ENCODE measurements at regions not wholly inside any gene's neighbourhood (a gene's known extent, or its start where the extent isn't known, plus 50 kb on each side); places are given as distances from the start of the nearest gene placed in this dataset.
"Not testable (repeated sequence)": the region's sequence is repeated elsewhere in the genome, so short reads cannot be mapped to it uniquely, and the experiment has no call there.

DNA sequence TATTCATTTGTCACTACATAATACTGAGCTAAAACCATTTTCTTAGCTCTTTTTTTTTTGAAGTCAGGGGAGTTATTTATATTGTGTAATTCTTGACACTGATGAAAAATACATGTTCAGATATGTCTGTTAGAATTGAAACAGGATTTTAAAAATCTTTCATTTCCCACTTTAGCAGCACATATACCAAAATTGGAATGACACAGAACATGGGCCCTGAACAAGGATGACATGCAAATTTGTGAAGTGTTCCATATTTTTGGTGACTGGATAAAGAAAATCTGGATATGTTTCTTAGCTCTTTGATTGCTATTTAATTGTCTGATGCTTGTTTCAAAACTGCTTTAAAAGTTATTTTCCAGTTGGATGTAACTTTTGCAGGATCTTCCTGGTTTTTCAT lies 1963.9 kb upstream of the LRRTM1 start:
- FAIRE-seq = no peak

GRCh38 chr2:82260521-82260920 lies 1956.0 kb upstream of the LRRTM1 start:
- FAIRE-seq = no peak

DNA sequence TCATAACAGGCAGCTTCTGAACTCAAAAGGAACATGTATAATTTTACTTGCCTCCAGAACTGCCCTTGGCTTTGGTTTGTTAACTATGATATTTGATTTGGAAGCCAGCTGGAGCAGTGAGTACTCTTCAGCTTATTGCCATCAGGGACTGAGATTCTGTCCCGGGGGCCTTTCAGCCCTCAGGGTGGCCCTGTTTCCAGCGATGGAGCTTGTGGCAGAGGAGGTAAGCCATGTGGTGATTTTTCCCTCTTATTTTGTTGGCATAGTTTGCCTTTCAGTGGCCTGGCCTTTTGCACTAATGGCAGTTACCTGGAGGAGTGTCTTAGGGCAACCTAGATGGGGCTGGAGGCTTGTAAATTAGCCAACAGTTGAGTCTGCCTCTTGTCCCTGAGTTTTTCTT lies 1955.0 kb upstream of the LRRTM1 start:
- no peak for FAIRE-seq

DNA sequence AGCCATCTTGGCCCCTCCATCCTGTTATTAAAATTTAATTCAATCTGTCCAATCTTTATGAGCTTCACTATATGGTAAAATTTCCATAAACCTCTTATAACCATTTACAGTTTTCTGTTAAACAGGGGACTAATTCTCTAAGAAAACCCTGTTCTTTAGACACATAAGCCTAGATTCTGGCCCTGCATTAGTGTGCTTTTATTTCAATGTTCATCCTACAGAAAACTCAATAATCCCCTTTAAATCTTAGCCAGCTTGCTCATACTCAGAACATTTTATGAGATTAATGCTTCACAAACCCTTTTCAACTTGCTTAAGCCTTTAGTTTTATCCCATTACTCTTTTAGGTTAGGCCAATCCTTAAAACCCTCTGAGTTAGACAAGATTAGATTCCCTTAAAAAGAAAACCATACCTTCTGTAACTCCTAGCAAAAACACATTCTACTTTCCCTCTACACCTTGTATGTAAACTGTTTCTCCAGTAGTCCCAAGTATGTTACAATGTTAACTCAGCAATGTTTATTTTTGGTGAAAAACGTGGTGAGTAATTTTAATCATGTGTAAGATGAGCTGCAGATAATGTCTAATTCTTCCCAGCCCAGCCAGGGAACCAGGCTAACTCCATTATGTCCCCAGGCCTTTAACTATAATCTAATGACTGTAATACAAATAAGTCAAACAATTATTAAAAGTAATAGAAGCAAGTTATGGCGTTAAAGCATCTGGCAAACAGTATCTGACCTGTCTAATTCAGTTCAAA lies 1953.4 kb upstream of the LRRTM1 start:
- no peak for FAIRE-seq

- no peak for FAIRE-seq
These were observed 1952.6 kb upstream of the LRRTM1 start for GRCh38 chr2:82256983-82257632.

DNA sequence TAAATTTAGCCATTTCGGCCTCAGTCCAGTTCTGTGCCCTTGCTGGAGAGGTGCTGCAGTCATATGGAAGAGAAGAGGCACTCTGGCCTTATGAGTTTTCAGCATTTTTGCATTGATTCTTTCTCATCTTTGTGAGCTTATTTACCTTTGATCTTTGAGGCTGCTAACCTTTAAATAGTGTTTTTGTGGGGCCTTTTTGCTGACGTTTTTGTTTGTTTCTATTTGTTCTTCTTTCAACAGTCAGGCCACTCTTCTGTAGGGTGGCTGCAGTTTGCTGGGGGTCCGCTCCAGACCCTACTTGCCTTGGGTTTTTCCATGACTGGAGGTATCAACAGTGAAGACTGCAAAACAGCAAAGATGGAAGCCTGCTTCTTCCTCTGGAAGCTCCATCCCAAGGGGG lies 1951.7 kb upstream of the LRRTM1 start:
- FAIRE-seq = no peak

DNA sequence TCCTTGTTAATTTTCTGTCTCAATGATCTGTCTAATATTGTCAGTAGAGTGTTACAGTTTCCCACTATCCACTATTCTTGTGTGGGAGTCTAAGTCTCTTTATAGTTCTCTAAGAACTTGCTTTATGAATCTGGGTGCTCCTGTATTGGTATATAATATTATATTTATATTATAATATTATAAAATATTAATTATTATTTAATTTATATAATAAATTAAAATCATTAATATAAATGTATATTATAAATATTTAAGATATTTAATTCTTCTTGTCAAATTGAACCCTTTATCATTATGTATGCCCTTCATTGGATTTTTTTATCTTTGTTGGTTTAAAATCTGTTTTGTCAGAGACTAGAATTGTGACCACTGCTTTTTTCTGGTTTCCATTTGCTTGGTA lies 1950.2 kb upstream of the LRRTM1 start:
- peak; percentile 84 for FAIRE-seq

DNA sequence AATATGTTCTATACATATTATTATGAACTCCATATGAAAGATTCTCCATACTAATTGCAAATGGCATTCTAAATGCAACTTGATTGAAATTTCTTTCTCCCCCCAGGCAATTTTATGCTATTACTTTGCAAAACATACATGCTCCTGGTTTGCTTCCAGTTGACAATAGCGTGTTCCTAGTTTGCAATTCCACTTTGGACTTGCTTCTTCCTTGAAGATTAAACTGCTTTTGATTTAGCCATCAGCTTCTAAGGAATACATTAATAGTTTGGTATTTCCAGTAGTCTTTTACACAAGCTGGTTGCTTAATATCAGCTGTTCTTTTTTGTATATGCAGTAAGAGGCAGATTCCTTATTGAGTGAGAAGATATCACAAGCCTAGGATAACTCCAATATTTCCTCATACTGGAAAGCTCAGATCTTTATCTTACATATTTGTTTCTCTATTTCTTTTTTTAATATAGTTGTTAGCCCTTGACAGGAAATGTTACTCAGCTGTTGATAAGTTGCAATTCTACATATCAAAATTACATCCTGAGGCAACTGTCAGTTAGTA lies 1941.7 kb upstream of the LRRTM1 start:
- FAIRE-seq = no peak

- no peak for FAIRE-seq
These were observed 1934.6 kb upstream of the LRRTM1 start for GRCh38 chr2:82239176-82239575.

DNA sequence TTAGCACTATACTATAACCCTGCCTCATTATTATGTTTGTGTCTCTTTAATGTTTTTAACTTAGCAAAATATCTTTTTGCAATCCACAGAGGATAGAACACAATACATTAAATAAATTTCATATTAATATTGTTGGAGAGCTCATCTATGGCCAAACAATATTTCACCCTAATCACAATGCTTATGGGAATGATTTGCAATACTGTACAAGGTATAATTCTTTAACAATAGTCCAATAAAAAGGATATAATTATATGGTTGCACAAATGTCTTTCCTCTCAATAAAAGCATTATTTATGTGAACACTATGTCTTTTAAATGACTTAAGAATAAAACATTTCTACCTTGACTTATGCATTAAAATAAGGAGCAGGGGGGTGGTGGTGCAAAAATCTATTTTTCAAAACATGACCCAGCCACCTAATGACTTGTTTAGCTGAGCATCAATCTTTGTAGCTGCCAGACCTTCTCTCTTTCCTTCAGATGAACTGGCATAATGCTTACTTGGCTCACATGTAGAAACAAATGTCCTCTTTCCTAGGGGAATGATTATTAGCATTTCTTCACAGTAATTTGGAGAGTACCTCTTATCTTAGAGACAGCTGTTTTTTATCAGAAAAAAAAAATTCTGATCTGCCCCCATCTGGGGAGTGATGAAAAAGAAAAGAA lies 1933.6 kb upstream of the LRRTM1 start:
- no peak for FAIRE-seq

GRCh38 chr2:82234283-82234874 lies 1929.8 kb upstream of the LRRTM1 start:
- FAIRE-seq = no peak

GRCh38 chr2:82233806-82234205 lies 1929.3 kb upstream of the LRRTM1 start:
- FAIRE-seq = no peak

DNA sequence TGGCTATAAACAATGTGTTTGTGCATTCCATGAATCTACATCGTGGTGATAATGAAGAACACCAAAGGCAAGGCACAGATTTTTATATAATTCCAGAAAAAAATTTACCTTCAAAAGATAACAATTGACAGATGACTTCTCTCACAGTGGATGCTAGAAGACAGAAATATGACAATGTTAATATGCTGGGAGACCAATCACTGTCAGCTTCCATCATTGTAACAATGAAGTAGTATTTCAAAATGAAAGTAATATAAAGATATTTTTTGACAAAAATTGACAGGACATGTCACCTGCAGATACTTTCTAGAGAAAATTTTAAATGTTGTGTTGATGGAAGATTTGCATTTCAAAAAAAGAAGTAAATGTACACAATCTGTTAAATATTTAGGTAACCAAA lies 1925.9 kb upstream of the LRRTM1 start:
- no peak for FAIRE-seq

GRCh38 chr2:82226441-82226840 lies 1921.9 kb upstream of the LRRTM1 start:
- FAIRE-seq = no peak

DNA sequence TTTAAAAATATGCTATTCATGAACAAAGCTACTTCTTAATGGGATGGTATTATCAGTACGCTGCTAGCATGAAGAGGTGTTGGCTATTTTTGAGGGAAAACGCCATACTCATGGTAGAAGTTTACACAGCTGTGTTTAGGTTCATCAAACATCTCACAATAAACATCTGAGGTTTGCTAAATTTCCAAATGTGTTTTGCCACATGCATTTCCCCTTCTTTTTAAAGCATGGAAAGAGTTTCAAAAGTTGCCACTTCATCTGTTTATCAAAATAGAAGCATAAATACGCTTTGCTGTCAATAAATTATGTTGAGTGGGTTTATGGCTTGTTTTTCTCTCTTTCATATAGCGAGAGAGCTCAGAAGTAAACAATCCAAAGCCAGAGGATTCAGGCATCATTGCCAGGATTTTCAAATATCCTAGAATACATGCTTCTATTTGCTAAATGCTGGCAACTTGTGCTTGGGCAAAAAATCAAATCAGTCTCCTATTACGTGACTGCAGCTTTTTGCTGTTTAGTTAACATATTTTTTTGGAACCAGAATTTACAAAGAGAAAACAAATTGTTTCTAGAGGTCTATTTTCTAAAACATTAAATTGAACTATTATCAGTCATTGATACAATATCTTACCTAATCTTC lies 1919.9 kb upstream of the LRRTM1 start:
- no peak for FAIRE-seq

DNA sequence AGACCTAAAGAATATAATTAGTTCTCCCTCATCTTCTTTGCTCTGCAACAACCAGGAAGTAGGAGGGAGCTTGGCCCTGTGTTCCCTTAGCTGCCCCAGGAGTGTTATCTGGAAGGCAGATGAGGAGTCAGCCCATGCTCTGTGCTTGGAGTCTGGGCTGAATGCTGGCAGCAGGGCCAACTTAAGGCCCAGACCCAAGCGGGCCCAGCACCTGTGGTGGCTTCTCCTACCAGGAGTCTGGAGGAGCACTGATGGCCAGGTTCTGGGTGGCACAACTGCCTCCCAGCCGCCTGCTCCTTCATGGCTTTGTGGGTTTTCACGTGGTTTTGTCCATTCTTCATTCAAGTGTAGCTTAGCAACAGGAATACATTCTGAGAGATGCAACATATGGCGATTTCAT lies 1910.7 kb upstream of the LRRTM1 start:
- FAIRE-seq = no peak

DNA sequence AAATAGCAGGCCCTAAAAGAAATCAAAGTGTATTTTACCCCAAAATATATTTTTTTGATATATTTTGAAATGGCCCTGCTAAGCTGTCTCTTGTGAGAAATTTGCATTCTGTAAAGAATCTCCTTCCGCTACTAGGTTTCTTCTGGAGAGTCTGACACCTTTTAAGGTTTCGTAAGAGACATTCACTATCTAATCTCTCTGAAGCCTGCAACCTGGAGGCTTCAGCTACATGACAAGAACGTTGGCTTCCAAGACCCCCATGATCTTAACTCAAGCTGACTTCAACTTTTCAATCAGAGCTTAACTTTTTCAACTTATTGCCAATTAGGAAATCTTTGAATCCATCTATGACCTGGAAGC lies 1894.9 kb upstream of the LRRTM1 start:
- no peak for FAIRE-seq

DNA sequence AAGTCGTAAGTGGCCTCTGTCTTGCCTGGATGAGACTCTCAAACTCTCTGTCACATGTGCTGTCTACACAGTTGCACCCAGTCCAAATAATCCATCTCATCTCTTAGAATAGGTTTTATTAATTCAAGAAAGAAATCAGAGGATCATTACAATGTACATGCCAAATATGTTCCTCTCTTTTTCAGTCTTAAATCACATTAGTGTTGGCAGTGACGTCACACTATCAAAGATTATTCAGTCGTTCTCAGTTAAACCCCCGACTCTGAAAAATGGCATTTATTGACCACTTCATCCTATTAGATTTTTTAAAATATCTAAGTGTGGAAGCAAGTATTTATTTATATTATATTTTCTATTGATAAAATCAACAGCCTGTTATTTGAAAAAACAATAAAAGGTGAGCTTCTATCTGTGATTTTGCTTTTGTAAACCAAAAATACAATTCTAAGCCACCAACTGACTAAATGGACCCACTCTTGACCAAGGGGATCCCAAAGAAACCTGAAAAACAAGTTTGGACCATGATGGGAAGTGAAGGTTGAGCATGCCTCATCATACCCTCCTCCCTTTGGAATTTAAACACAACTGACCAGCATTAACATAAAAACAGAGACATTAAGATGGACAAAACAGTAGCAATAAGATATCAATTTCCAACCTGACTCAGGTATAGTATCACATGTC lies 1894.4 kb upstream of the LRRTM1 start:
- no peak for FAIRE-seq

- FAIRE-seq = no peak
These were observed 1877.7 kb upstream of the LRRTM1 start for GRCh38 chr2:82182270-82182669.

DNA sequence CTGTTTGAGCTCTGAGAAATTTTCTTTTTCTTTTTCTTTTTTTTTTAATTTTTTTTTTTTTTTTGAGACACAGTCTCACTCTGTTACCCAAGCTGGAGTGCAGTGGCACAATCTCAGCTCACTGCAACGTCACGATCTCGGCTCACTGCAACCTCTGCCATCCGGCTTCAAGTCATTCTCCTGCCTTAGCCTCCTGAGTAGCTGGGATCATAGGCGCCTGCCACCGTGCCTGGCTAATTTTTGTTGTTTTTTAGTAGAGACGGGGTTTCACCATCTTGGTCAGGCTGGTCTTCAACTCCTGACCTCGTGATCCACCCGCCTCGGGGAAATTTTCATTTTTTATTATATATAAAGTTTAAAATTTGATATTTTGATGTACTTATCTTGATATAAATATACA lies 1870.7 kb upstream of the LRRTM1 start:
- not testable (repeated sequence) for FAIRE-seq

GRCh38 chr2:82172483-82172882 lies 1867.9 kb upstream of the LRRTM1 start:
- no peak for FAIRE-seq

DNA sequence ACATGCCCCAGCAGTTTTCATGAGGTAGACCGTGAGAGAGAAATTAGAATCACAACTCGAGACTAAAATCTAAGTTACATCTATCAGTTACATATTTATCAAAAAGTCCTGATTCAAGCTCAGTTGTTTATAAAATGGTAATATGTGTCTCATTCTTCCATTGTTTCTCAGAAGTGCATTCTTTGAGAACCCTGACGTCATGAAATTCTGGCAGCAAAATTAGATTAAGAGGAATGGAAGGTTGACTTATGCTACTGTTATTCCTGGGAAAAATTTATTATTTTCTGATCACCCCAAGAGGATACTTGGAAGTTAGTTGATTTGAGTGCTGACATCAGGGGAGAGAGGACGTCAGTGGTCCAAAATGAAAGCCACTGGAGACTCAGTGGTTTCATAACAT lies 1864.8 kb upstream of the LRRTM1 start:
- no peak for FAIRE-seq

Data from colon (tissue), 2 donors.